HepG2 (cell line): ENCODE measurements at regions not wholly inside any gene's neighbourhood (a gene's known extent, or its start where the extent isn't known, plus 50 kb on each side); places are given as distances from the start of the nearest gene placed in this dataset.

Source experiments
- MXI1 ChIP-seq: IDR thresholded peaks from 3 replicates; pipeline ENCODE4 v1.6.1; 2012; ENCODE audit warnings: low read depth, low read length, inconsistent platforms, borderline replicate concordance
- NR1H2 ChIP-seq: sonication (generic); formaldehyde crosslinking; IDR thresholded peaks from 2 replicates; pipeline ENCODE4 v1.8.1; 2022; ENCODE audit warnings: low read depth, missing genetic modification reagents, borderline replicate concordance
- PHF20 ChIP-seq: sonication (generic); formaldehyde crosslinking; IDR thresholded peaks from 2 replicates; pipeline ENCODE4 v1.5.0; 2020; ENCODE audit warnings: mild to moderate bottlenecking, missing genetic modification reagents
- RERE ChIP-seq: IDR thresholded peaks from 2 replicates; pipeline ENCODE4 v1.6.1; 2016; ENCODE audit warnings: low read depth, missing genetic modification reagents, missing compliant biosample characterization
- SMYD3 ChIP-seq: sonication (generic); formaldehyde crosslinking; IDR thresholded peaks from 2 replicates; pipeline ENCODE4 v1.8.1; 2023; ENCODE audit warnings: mild to moderate bottlenecking, missing genetic modification reagents
- TIGD3 ChIP-seq: sonication (generic); formaldehyde crosslinking; IDR thresholded peaks from 2 replicates; pipeline ENCODE4 v1.5.1; 2020; ENCODE audit warnings: mild to moderate bottlenecking, missing genetic modification reagents, borderline replicate concordance
- YEATS2 ChIP-seq: sonication (generic); formaldehyde crosslinking; IDR thresholded peaks from 2 replicates; pipeline ENCODE4 v1.4.0; 2020; ENCODE audit warnings: missing genetic modification reagents, borderline replicate concordance
- ZMAT5 ChIP-seq: sonication (generic); formaldehyde crosslinking; IDR thresholded peaks from 2 replicates; pipeline ENCODE4 v1.5.0; 2020; ENCODE audit warnings: mild to moderate bottlenecking, low read depth, missing genetic modification reagents, borderline replicate concordance
- ZNF12 ChIP-seq: sonication (generic); formaldehyde crosslinking; IDR thresholded peaks from 2 replicates; pipeline ENCODE4 v1.5.0; 2020; ENCODE audit warnings: missing genetic modification reagents
- ZNF3 ChIP-seq: IDR thresholded peaks from 2 replicates; pipeline ENCODE4 v1.7.0; 2017; ENCODE audit warnings: inconsistent platforms
- ZNF597 ChIP-seq: sonication (generic); formaldehyde crosslinking; IDR thresholded peaks from 2 replicates; pipeline ENCODE4 v1.5.0; 2020; ENCODE audit warnings: missing genetic modification reagents
- ZNF710 ChIP-seq: sonication (generic); formaldehyde crosslinking; IDR thresholded peaks from 2 replicates; pipeline ENCODE4 v1.5.0; 2020; ENCODE audit warnings: mild to moderate bottlenecking, missing genetic modification reagents, borderline replicate concordance
- ZNF746 ChIP-seq: sonication (generic); formaldehyde crosslinking; IDR thresholded peaks from 2 replicates; pipeline ENCODE4 v1.8.0; 2022; ENCODE audit warnings: mild to moderate bottlenecking, missing genetic modification reagents

- TF ChIP-seq ZNF710 (CRISPR knock-in tag) (peak; percentile 100), ZNF597 (no peak), YEATS2 (CRISPR knock-in tag) (peak; percentile 66; the same call in 1 of the 2 replicates), PHF20 (0 out of 2 replicates have a peak, but pooled peaks have one; percentile 25), ZNF3 (CRISPR knock-in tag) (0 out of 2 replicates have a peak, but pooled peaks have one; percentile 22), ZMAT5 (CRISPR knock-in tag) (no peak), MXI1 (0 out of 3 replicates have a peak, but pooled peaks have one; percentile 29), RERE (CRISPR knock-in tag) (peak; percentile 86), ZNF12 (CRISPR knock-in tag) (peak; percentile 86; the same call in 1 of the 2 replicates), ZNF746 (CRISPR knock-in tag) (peak; percentile 54; the same call in 1 of the 2 replicates), TIGD3 (CRISPR knock-in tag) (no peak), NR1H2 (no peak), SMYD3 (CRISPR knock-in tag) (no peak)
These were observed 107.2 kb upstream of the TRIM24 start (continued) for GRCh38 chr7:138352570-138353461.
